Common myeloid progenitor, CD34-positive (primary cell): ENCODE measurements at regions not wholly inside any gene's neighbourhood (a gene's known extent, or its start where the extent isn't known, plus 50 kb on each side); places are given as distances from the start of the nearest gene placed in this dataset.
"Not testable (repeated sequence)": the region's sequence is repeated elsewhere in the genome, so short reads cannot be mapped to it uniquely, and the experiment has no call there.

Experiments used
- CTCF ChIA-PET: fragments of 350-600 bp; sonication (Branson Sonifier 250); formaldehyde crosslinking; loops from one replicate; lab custom pipeline; 2021; ENCODE audit warnings: antibody characterized with exemption; lab: Charles Lee
- POLR2A ChIA-PET: fragments of 350-600 bp; sonication (Branson Sonifier 250); formaldehyde crosslinking; loops from one replicate; lab custom pipeline; 2021; ENCODE audit warnings: antibody characterized with exemption; lab: Charles Lee
- DNase-seq, 3 donors: peaks; one replicate each; pipeline versions ENCODE4 v3.0.0 to v3.0.0-alpha.2; 2013
- H3K27ac ChIP-seq, 2 experiments: 1 replicate in 1 of 2; 2 replicates in 1 of 2; pipeline ENCODE4 v1.7.0; 2013; ENCODE audit warnings: inconsistent platforms in 2 of 2, low read length in 2 of 2, mild to moderate bottlenecking in 2 of 2, low read depth in 1 of 2, moderate library complexity in 1 of 2; ENCODE audit not compliant: severe bottlenecking in 2 of 2, insufficient read depth in 1 of 2, poor library complexity in 1 of 2
- H3K27me3 ChIP-seq, 5 experiments: replicated peaks in 2 of 5; 1 replicate in 3 of 5; 2 replicates in 2 of 5; pipeline versions ENCODE4 v1.6.1 to v1.7.0; 2013; ENCODE audit warnings: low read length in 4 of 5, mild to moderate bottlenecking in 2 of 5, moderate library complexity in 2 of 5, inconsistent platforms in 1 of 5; ENCODE audit not compliant: insufficient read depth in 5 of 5, control insufficient read depth in 4 of 5
- H3K36me3 ChIP-seq, 4 experiments: 1 replicate in 2 of 4; 2 replicates in 2 of 4; pipeline versions ENCODE4 v1.6.1 to v1.7.0; 2013; ENCODE audit warnings: low read length in 3 of 4, control low read depth in 1 of 4, mild to moderate bottlenecking in 1 of 4; ENCODE audit not compliant: control insufficient read depth in 4 of 4, insufficient read depth in 4 of 4
- H3K4me1 ChIP-seq, 4 experiments: 1 replicate in 3 of 4; 2 replicates in 1 of 4; pipeline versions ENCODE4 v1.6.1 to v1.7.1; 2013; ENCODE audit warnings: low read length in 3 of 4, mild to moderate bottlenecking in 3 of 4, control low read depth in 1 of 4, inconsistent platforms in 1 of 4, moderate library complexity in 1 of 4; ENCODE audit not compliant: control insufficient read depth in 4 of 4, insufficient read depth in 4 of 4; ENCODE audit errors: control extremely low read depth in 1 of 4
- H3K4me3 ChIP-seq, 7 experiments: 1 replicate in 4 of 7; 2 replicates in 3 of 7; pipeline versions ENCODE4 v1.5.1 to v1.7.0; 2013; ENCODE audit warnings: mild to moderate bottlenecking in 7 of 7, low read length in 6 of 7, moderate library complexity in 6 of 7, inconsistent platforms in 2 of 7, low read depth in 2 of 7, control low read depth in 1 of 7; ENCODE audit not compliant: insufficient read depth in 4 of 7, control insufficient read depth in 1 of 7; ENCODE audit errors: extremely low read depth in 1 of 7
- H3K9me3 ChIP-seq, 5 experiments: 1 replicate in 4 of 5; 2 replicates in 1 of 5; pipeline versions ENCODE4 v1.6.1 to v1.7.1; 2013; ENCODE audit warnings: low read length in 4 of 5, mild to moderate bottlenecking in 2 of 5, inconsistent platforms in 1 of 5, low read depth in 1 of 5, moderate library complexity in 1 of 5; ENCODE audit not compliant: control insufficient read depth in 4 of 5, insufficient read depth in 2 of 5; ENCODE audit errors: control extremely low read depth in 1 of 5
- WGBS: methylation state at CpG from one replicate; pipeline ENCODE4 v1.1.5; 2013; ENCODE audit not compliant: insufficient coverage; 5-methylcytosine and 5-hydroxymethylcytosine counted together

GRCh38 chrY:26670881-26671879 is 1049.3 kb downstream of the CDY1 start:
- no CpG with 5 or more reads among the region's 20 CpGs for WGBS
- H3K27ac ChIP-seq, CTCF ChIA-PET, H3K36me3 ChIP-seq, H3K4me1 ChIP-seq, H3K27me3 ChIP-seq, H3K4me3 ChIP-seq, POLR2A ChIA-PET: not testable (repeated sequence)
- DNase-seq, result peak in 1 of 3 donors; percentile 2
- peaks cover 0 to 20% (median 3%) of the 10 kb centered on the region in 5 experiments for H3K9me3 ChIP-seq
